ENCODE measurements at regions not wholly inside any gene's neighbourhood (a gene's known extent, or its start where the extent isn't known, plus 50 kb on each side); places are given as distances from the start of the nearest gene placed in this dataset.

DNA sequence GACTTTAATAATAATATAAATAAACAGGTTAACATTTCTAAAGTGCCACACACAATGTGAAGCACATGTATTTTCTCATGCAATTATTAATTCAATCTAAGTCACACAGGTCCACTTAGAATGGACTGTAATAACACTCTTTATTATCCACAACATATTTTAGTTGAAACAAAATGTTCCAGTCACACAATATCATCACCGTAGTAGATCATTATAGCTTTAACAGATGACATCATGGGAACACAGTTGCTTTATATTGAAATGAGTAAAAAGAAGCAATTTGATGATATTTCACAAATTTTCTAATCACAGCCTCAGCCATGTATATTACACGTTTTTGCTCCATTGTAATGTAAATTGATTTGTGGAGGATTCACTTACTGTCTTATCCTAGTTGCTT, 266.3 kb downstream of the MEIS1 start:
- ChIA-PET CTCF (interaction anchor here (0.7 to 1.1 kb wide), 3 partner anchors 17 to 273 kb away, joined by 3 to 4 read pairs (median 3); no protein-coding TSS in a partner anchor), POLR2A (no interaction called here)
- intact Hi-C loops (cut with micrococcal nuclease) (no loop called here), dilution Hi-C loops (cut with MboI; ENCODE audit: extremely low pct_ligation_motif_present, low sequenced_read_pairs) (no loop called here)
- H3K27ac ChIP-seq (ENCODE audit: insufficient read depth, low read depth, low read length), result no peak overlapping the region
- H4K20me1 ChIP-seq (replicated peaks; ENCODE audit: control insufficient read depth, extremely low read depth, insufficient read depth, low read length), result no peaks in the 10 kb centered on the region
- BruUV-seq (replicated peaks), result no TSS peak
- H3K9me3 ChIP-seq (replicated peaks; ENCODE audit: control insufficient read depth, insufficient read depth, low read length), result no peaks in the 10 kb centered on the region
- TF ChIP-seq FOS (IDR thresholded peaks at IDR 0.05; ENCODE audit: borderline replicate concordance, insufficient read depth, low read length) (no peak), MAX (IDR thresholded peaks at IDR 0.05; ENCODE audit: insufficient read depth, insufficient read length) (no peak), POLR2A (IDR thresholded peaks at IDR 0.05; ENCODE audit: low read depth, low read length) (no peak), JUN (IDR thresholded peaks at IDR 0.05; ENCODE audit: borderline replicate concordance, insufficient read depth, insufficient read length, low read depth) (no peak), GATA2 (IDR thresholded peaks at IDR 0.05; ENCODE audit: insufficient read depth, insufficient read length, low read depth, low read length) (no peak), POLR2AphosphoS5 (IDR thresholded peaks at IDR 0.05; ENCODE audit: insufficient read depth, low read depth, low read length) (no peak), EZH2 (IDR thresholded peaks at IDR 0.05; ENCODE audit: borderline replicate concordance, low read depth, low read length, severe bottlenecking) (no peak)
- TF ChIP-seq, protein P1, sequence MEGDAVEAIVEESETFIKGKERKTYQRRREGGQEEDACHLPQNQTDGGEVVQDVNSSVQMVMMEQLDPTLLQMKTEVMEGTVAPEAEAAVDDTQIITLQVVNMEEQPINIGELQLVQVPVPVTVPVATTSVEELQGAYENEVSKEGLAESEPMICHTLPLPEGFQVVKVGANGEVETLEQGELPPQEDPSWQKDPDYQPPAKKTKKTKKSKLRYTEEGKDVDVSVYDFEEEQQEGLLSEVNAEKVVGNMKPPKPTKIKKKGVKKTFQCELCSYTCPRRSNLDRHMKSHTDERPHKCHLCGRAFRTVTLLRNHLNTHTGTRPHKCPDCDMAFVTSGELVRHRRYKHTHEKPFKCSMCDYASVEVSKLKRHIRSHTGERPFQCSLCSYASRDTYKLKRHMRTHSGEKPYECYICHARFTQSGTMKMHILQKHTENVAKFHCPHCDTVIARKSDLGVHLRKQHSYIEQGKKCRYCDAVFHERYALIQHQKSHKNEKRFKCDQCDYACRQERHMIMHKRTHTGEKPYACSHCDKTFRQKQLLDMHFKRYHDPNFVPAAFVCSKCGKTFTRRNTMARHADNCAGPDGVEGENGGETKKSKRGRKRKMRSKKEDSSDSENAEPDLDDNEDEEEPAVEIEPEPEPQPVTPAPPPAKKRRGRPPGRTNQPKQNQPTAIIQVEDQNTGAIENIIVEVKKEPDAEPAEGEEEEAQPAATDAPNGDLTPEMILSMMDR (IDR thresholded peaks at IDR 0.05; ENCODE audit: extremely low read depth in 1 of 2, insufficient read depth in 1 of 2, low read depth in 1 of 2, low read length in 2 of 2), result no peak
- no peak overlapping the region for H2AFZ ChIP-seq (ENCODE audit: low read depth, low read length)
- no peak for DNase-seq (ENCODE audit: low read depth, low spot score)
- no peaks in the 10 kb centered on the region for H3K27me3 ChIP-seq (ENCODE audit: control insufficient read depth in 2 of 2, insufficient read depth in 2 of 2, low read length in 2 of 2)
- H3K79me2 ChIP-seq (ENCODE audit: control insufficient read depth, insufficient read depth, low read length), result no peaks in the 10 kb centered on the region
- no peak overlapping the region for H3K4me3 ChIP-seq (replicated peaks in 1 of 3; ENCODE audit: insufficient read depth in 1 of 3, low read depth in 1 of 3, low read length in 3 of 3)
- no peaks in the 10 kb centered on the region for H3K36me3 ChIP-seq (ENCODE audit: control insufficient read depth in 2 of 2, extremely low read depth in 1 of 2, insufficient read depth in 2 of 2, low read length in 2 of 2)
- no peak overlapping the region for H3K4me2 ChIP-seq (ENCODE audit: insufficient read depth, low read length)
- no peak overlapping the region for H3K9ac ChIP-seq (replicated peaks; ENCODE audit: extremely low read depth, insufficient read depth, low read length)
- no peak for FAIRE-seq
- no peaks in the 10 kb centered on the region for H3K4me1 ChIP-seq (ENCODE audit: control insufficient read depth, extremely low read depth, insufficient read depth, low read length)
- no peaks in the 10 kb centered on the region for H3K9me1 ChIP-seq (replicated peaks; ENCODE audit: control insufficient read depth, extremely low read depth, insufficient read depth, low read length)

Data from endothelial cell of umbilical vein (primary cell).